Right atrium auricular region (tissue), 2 donors: ENCODE measurements at regions not wholly inside any gene's neighbourhood (a gene's known extent, or its start where the extent isn't known, plus 50 kb on each side); places are given as distances from the start of the nearest gene placed in this dataset.
"Not testable (repeated sequence)": the region's sequence is repeated elsewhere in the genome, so short reads cannot be mapped to it uniquely, and the experiment has no call there.

Source experiments
- DNase-seq: peaks from one replicate; pipeline ENCODE4 v3.0.0-alpha.2; 2019; ENCODE audit warnings: low spot score
- H3K27ac ChIP-seq, 2 donors: fragments of 200-600 bp; sonication (generic); 1 replicate in 1 of 2; 2 replicates in 1 of 2; pipeline ENCODE4 v1.5.1; 2016 to 2019
- H3K27me3 ChIP-seq, 2 donors: fragments of 200-600 bp; sonication (generic); one replicate each; pipeline versions ENCODE4 v1.5.1 to v1.6.0; 2017 to 2019
- H3K36me3 ChIP-seq: fragments of 200-600 bp; sonication (generic); one replicate; pipeline ENCODE4 v1.5.1; 2016
- H3K4me1 ChIP-seq, 2 donors: fragments of 200-600 bp; sonication (generic); one replicate each; pipeline versions ENCODE4 v1.5.1 to v1.6.0; 2017 to 2019
- H3K4me3 ChIP-seq, 2 donors: fragments of 200-600 bp; sonication (generic); 1 replicate in 1 of 2; 2 replicates in 1 of 2; pipeline ENCODE4 v1.5.1; 2017 to 2019; ENCODE audit warnings: mild to moderate bottlenecking in 1 of 2, moderate library complexity in 1 of 2
- H3K9me3 ChIP-seq, 2 donors: fragments of 200-600 bp; sonication (generic); one replicate each; pipeline ENCODE4 v1.5.1; 2019
- TF ChIP-seq, protein P1 (sequence below), 2 donors: fragments of 200-600 bp; sonication (generic); IDR thresholded peaks; one replicate each; pipeline ENCODE4 v1.5.1; 2019; ENCODE audit warnings: antibody characterized with exemption in 2 of 2

DNA sequence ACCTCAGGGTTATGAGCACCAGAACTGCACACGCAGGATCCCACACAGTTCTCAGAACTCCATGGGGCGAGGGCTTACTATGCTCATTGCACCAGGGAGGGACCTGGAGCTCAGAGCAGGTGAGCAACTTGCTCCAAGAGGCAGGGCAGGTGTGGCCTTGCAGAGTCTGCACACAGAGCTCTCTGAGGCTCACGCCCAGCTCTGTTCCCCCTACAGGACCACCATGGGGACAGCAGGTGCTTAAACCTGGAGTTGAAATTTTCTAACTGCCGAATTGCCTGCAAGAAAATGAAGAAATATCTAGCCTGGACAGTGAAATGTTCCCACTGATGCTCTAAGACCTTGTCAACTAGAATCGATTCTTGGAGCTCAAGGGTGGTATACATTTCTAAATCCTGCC is 49.9 kb upstream of the MSMB start:
- H3K27me3 ChIP-seq, H3K36me3 ChIP-seq, H3K27ac ChIP-seq, H3K4me3 ChIP-seq, H3K9me3 ChIP-seq, H3K4me1 ChIP-seq, DNase-seq: not testable (repeated sequence)

- no peaks in the 10 kb centered on the region for H3K27me3 ChIP-seq
- no peak for DNase-seq
- TF ChIP-seq, protein P1, sequence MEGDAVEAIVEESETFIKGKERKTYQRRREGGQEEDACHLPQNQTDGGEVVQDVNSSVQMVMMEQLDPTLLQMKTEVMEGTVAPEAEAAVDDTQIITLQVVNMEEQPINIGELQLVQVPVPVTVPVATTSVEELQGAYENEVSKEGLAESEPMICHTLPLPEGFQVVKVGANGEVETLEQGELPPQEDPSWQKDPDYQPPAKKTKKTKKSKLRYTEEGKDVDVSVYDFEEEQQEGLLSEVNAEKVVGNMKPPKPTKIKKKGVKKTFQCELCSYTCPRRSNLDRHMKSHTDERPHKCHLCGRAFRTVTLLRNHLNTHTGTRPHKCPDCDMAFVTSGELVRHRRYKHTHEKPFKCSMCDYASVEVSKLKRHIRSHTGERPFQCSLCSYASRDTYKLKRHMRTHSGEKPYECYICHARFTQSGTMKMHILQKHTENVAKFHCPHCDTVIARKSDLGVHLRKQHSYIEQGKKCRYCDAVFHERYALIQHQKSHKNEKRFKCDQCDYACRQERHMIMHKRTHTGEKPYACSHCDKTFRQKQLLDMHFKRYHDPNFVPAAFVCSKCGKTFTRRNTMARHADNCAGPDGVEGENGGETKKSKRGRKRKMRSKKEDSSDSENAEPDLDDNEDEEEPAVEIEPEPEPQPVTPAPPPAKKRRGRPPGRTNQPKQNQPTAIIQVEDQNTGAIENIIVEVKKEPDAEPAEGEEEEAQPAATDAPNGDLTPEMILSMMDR (IDR thresholded peaks at IDR 0.05) = no peak
- no peaks in the 10 kb centered on the region for H3K4me1 ChIP-seq
- H3K27ac ChIP-seq = no peak overlapping the region
- no peaks in the 10 kb centered on the region for H3K9me3 ChIP-seq
- H3K36me3 ChIP-seq = no peaks in the 10 kb centered on the region
- H3K4me3 ChIP-seq = no peak overlapping the region
Measured at GRCh38 chr10:46096446-46096845, 50.4 kb upstream of the MSMB start.

DNA sequence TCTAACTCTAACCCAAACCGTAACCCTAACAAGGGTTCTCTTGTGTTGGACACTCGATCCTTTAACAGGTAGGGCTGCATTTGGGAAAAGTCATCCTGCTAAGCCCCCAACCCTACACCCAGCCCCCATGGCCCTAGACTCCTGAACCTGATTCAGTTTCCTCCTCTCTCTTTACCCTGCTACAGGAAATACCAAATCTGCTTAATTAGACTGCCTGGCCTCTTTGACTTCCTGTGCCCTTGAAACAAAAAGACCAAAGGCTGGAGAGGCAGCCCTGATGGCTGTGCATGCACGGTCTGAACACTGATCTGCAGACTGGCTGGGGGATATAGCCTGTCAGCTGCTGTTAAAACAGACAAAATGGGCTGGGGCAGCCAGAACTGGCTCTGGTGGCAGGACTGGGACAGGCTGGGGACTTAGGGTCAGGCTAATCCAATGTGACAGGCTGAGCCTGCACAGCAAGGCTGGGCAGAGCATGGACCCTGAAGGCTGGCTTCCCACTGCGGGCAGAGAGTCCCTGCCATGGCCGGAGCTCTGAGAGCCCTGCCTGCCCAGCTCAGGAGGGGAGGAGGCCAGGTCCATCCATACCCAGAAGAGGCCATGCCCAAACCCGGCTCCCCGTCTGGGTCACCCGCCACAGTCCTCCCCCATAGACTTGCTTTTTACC is 51.0 kb upstream of the MSMB start:
- H3K27ac ChIP-seq = no peak overlapping the region
- H3K27me3 ChIP-seq = no peaks in the 10 kb centered on the region
- DNase-seq = no peak
- no peaks in the 10 kb centered on the region for H3K9me3 ChIP-seq
- no peak overlapping the region for H3K4me3 ChIP-seq
- TF ChIP-seq, protein P1 (IDR thresholded peaks at IDR 0.05) = no peak
- H3K36me3 ChIP-seq = no peaks in the 10 kb centered on the region
- no peaks in the 10 kb centered on the region for H3K4me1 ChIP-seq

DNA sequence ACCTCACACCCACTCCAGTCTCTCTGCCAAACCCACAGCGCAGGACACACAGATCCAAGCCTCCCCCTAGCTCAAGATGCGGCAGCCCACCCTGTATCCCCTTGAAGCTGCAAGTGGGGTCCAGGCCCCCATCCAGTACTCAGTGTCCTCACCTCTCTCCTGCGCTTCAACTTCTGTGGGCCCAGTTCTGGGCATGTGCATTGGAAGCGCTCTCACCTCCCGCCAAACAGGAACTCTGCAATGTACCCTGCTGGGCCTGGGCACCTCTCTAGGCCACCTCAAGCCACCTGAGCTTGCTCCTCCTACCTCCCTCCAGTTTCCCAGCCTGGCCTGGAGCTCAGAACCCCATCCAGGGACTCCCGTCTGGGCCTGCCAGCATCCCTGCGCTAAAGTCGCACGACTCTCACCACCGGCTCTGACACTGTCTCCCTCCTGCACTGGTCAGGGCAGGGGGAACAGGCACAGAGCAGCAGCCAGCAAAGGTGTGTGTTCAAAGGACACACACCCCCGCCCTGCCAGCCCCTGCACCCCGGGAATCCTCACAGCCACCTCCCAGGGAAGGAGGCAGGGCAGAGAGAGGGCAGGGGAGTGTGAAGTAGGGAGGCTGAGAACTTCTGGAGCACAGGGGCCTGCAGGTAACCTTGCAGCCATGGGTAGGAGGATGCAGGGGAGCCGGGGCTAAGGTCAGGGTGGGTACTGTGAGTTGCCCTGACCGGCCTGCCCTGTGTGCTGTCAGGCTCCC is 51.7 kb upstream of the MSMB start:
- Histone ChIP-seq H3K4me1 (no peaks in the 10 kb centered on the region), H3K27ac (no peak overlapping the region), H3K27me3 (no peaks in the 10 kb centered on the region), H3K9me3 (no peaks in the 10 kb centered on the region), H3K4me3 (no peak overlapping the region), H3K36me3 (no peaks in the 10 kb centered on the region)
- no peak for DNase-seq
- TF ChIP-seq, protein P1 (IDR thresholded peaks at IDR 0.05) = no peak

- Histone ChIP-seq H3K4me3 (no peak overlapping the region), H3K36me3 (no peaks in the 10 kb centered on the region), H3K27ac (no peak overlapping the region), H3K27me3 (no peaks in the 10 kb centered on the region), H3K4me1 (no peaks in the 10 kb centered on the region), H3K9me3 (no peaks in the 10 kb centered on the region)
- no peak for DNase-seq
- TF ChIP-seq, protein P1 (IDR thresholded peaks at IDR 0.05) = no peak
Measured at GRCh38 chr10:46098386-46098785, 52.3 kb upstream of the MSMB start.

DNA sequence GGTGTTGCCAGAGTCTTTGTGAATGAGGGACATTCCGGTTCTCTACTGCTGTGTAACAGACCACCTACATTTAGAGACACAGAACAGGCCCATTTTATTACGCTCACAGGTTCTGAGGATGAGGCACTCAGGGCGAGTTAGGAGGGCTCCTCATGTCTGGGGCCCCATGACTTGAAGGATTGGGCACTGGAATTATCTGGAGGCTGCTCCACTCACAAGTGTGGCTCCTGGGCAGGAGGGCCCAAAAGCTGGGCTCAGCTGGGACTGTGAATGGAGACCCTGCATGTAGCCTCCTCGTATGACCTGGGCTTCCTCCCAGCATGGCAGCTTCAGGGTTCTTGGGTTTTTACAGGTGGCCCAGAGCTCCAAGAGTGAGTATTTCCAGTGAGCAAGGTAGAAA is 52.9 kb upstream of the MSMB start:
- not testable (repeated sequence) for H3K9me3 ChIP-seq, H3K36me3 ChIP-seq, H3K27ac ChIP-seq, DNase-seq, H3K4me3 ChIP-seq, H3K27me3 ChIP-seq, H3K4me1 ChIP-seq
